Gastroesophageal sphincter (tissue), 3 donors: ENCODE measurements at regions not wholly inside any gene's neighbourhood (a gene's known extent, or its start where the extent isn't known, plus 50 kb on each side); places are given as distances from the start of the nearest gene placed in this dataset.

Experiments
- POLR2A ChIP-seq, 2 donors: fragments of 450-650 bp; IDR thresholded peaks; one replicate each; pipeline ENCODE4 v1.6.1; 2017; ENCODE audit warnings: antibody characterized with exemption in 2 of 2, mild to moderate bottlenecking in 2 of 2, moderate library complexity in 1 of 2
- POLR2AphosphoS5 ChIP-seq: sonication (generic); formaldehyde crosslinking; IDR thresholded peaks from one replicate; pipeline ENCODE4 v1.6.1; 2017; ENCODE audit warnings: antibody characterized with exemption
- TF ChIP-seq, protein P1 (sequence below), 4 experiments: fragments of 200-600 bp in 2 of 4; fragments of 450-650 bp in 2 of 4; sonication (generic) in 1 of 4; IDR thresholded peaks; one replicate each; pipeline ENCODE4 v1.5.1; 2017 to 2019; ENCODE audit warnings: antibody characterized with exemption in 4 of 4, mild to moderate bottlenecking in 2 of 4, moderate library complexity in 2 of 4

DNA sequence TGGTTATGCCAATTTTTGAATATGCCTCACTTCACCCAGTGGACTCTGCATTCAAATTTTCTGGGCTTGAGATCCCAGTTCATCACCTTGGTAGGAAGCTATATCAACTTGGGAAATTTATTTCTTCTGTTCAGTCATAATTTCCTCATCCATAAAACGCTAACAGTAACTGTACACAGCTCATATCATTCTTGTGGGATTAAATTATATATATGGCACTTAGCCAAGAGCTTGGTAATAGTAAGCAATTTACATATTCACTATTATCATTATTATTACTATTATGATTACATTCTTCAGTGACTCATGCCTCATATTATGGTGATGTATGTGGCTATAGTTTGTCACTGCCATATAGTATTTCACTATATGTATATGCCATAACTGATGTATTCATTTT, 177.6 kb downstream of the CPE start:
- TF ChIP-seq, protein P1, sequence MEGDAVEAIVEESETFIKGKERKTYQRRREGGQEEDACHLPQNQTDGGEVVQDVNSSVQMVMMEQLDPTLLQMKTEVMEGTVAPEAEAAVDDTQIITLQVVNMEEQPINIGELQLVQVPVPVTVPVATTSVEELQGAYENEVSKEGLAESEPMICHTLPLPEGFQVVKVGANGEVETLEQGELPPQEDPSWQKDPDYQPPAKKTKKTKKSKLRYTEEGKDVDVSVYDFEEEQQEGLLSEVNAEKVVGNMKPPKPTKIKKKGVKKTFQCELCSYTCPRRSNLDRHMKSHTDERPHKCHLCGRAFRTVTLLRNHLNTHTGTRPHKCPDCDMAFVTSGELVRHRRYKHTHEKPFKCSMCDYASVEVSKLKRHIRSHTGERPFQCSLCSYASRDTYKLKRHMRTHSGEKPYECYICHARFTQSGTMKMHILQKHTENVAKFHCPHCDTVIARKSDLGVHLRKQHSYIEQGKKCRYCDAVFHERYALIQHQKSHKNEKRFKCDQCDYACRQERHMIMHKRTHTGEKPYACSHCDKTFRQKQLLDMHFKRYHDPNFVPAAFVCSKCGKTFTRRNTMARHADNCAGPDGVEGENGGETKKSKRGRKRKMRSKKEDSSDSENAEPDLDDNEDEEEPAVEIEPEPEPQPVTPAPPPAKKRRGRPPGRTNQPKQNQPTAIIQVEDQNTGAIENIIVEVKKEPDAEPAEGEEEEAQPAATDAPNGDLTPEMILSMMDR (IDR thresholded peaks at IDR 0.05) = no peak
- TF ChIP-seq POLR2A (IDR thresholded peaks at IDR 0.05) = no peak
- TF ChIP-seq POLR2AphosphoS5 = no peak
